ENCODE measurements at regions not wholly inside any gene's neighbourhood (a gene's known extent, or its start where the extent isn't known, plus 50 kb on each side); places are given as distances from the start of the nearest gene placed in this dataset.

- no peaks in the 10 kb centered on the region for H3K4me1 ChIP-seq
- peaks cover 3% of the 10 kb centered on the region for H3K9me3 ChIP-seq
- H3K27me3 ChIP-seq (ENCODE audit: insufficient read depth in 3 of 3, low read length in 2 of 3), result no peaks in the 10 kb centered on the region
- no peak for DNase-seq
- no peak for ATAC-seq
- no peaks in the 10 kb centered on the region for H3K36me3 ChIP-seq (ENCODE audit: insufficient read depth in 1 of 2, low read depth in 1 of 2)
- H3K27ac ChIP-seq, result no peak overlapping the region
- intact Hi-C loops (cut with DNase I), result no loop called here
- TF ChIP-seq, protein P1, sequence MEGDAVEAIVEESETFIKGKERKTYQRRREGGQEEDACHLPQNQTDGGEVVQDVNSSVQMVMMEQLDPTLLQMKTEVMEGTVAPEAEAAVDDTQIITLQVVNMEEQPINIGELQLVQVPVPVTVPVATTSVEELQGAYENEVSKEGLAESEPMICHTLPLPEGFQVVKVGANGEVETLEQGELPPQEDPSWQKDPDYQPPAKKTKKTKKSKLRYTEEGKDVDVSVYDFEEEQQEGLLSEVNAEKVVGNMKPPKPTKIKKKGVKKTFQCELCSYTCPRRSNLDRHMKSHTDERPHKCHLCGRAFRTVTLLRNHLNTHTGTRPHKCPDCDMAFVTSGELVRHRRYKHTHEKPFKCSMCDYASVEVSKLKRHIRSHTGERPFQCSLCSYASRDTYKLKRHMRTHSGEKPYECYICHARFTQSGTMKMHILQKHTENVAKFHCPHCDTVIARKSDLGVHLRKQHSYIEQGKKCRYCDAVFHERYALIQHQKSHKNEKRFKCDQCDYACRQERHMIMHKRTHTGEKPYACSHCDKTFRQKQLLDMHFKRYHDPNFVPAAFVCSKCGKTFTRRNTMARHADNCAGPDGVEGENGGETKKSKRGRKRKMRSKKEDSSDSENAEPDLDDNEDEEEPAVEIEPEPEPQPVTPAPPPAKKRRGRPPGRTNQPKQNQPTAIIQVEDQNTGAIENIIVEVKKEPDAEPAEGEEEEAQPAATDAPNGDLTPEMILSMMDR (IDR thresholded peaks at IDR 0.05), result no peak
- H3K4me3 ChIP-seq, result no peak overlapping the region
These were observed 65.5 kb downstream of the VCX2 start for GRCh38 chrX:8105531-8105930.

DNA sequence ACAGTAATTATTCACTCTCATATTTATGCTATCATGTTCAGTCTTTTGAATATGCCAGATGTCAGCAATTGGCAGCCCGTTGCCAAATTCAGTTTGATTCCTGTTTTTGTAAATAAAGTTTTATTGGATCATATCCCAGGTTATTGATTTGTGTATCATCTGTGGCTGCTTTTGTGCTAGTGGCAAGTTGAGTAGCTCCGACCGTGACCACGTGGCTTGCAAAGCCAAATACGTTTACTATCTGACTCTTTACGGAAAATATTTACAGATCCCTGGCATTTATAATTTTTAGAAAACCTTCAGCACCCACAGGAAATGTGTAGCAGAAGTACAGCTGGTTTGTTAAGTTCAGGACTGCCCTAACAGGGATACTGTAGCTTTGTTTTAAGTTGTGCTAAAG lies 67.4 kb downstream of the VCX2 start:
- ATAC-seq (no peak), DNase-seq (no peak)
- no peaks in the 10 kb centered on the region for H3K4me1 ChIP-seq
- intact Hi-C loops (cut with DNase I), result no loop called here
- TF ChIP-seq, protein P1 (IDR thresholded peaks at IDR 0.05), result no peak
- no peak overlapping the region for H3K4me3 ChIP-seq
- no peaks in the 10 kb centered on the region for H3K36me3 ChIP-seq (ENCODE audit: insufficient read depth in 1 of 2, low read depth in 1 of 2)
- 80 to 84% (median 83%) methylated on average over 6 of the region's 6 CpGs for WGBS, 3 donors
- no peaks in the 10 kb centered on the region for H3K27me3 ChIP-seq (ENCODE audit: insufficient read depth in 3 of 3, low read length in 2 of 3)
- peaks cover 3% of the 10 kb centered on the region for H3K9me3 ChIP-seq
- H3K27ac ChIP-seq, result no peak overlapping the region

DNA sequence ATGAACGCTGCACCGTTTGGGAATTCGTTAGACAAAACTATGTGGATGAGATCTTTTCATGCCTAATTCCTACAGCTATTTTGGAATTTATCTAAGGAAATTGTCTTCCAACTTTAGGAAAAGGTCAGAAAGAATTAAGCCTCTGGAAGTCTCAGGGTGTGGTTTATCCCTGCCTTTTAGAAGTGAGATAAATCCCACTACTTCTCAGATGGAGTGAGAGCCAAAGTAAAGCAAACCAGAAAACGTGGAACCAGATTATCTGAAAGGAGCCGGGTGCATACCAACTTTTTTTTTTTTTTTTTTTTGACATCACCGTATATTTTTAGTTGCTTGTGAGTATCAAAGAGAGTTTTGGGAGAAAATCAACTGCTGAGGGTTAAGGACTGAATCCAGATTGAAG lies 79.6 kb downstream of the VCX2 start:
- Histone ChIP-seq H3K4me3 (no peak overlapping the region), H3K27ac (no peak overlapping the region), H3K9me3 (no peaks in the 10 kb centered on the region), H3K36me3 (ENCODE audit: insufficient read depth in 1 of 2, low read depth in 1 of 2) (no peaks in the 10 kb centered on the region), H3K27me3 (ENCODE audit: insufficient read depth in 3 of 3, low read length in 2 of 3) (no peaks in the 10 kb centered on the region), H3K4me1 (no peaks in the 10 kb centered on the region)
- ATAC-seq, result no peak
- intact Hi-C loops (cut with DNase I), result no loop called here
- WGBS, 3 donors, result 42 to 58% (median 51%) methylated on average over 6 of the region's 6 CpGs
- DNase-seq, result no peak
- TF ChIP-seq, protein P1 (IDR thresholded peaks at IDR 0.05), result no peak

DNA sequence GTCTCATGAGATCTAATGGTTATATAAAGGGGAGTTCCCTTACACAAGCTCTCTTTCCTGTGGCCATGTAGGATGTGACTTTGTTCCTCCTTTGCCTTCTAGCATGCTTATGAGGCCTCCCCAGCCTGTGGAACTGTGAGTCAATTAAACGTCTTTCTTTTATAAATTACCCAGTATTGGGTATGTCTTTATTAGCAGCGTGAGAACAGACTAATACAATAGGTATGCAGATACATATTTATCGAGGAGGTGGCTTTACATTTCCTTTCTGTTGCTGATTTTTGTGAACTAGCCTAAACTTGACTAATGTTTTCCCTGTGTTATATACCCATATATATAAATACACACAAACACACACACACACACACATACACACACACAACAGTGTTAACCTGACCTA lies 80.2 kb downstream of the VCX2 start:
- Histone ChIP-seq H3K27ac (no peak overlapping the region), H3K36me3 (ENCODE audit: insufficient read depth in 1 of 2, low read depth in 1 of 2) (no peaks in the 10 kb centered on the region), H3K4me3 (no peak overlapping the region), H3K9me3 (no peaks in the 10 kb centered on the region), H3K27me3 (ENCODE audit: insufficient read depth in 3 of 3, low read length in 2 of 3) (no peaks in the 10 kb centered on the region), H3K4me1 (no peaks in the 10 kb centered on the region)
- intact Hi-C loops (cut with DNase I), result no loop called here
- DNase-seq (no peak), ATAC-seq (no peak)
- TF ChIP-seq, protein P1 (IDR thresholded peaks at IDR 0.05), result no peak
- 75 to 80% (median 80%) methylated on average over 3 of the region's 3 CpGs for WGBS, 3 donors

DNA sequence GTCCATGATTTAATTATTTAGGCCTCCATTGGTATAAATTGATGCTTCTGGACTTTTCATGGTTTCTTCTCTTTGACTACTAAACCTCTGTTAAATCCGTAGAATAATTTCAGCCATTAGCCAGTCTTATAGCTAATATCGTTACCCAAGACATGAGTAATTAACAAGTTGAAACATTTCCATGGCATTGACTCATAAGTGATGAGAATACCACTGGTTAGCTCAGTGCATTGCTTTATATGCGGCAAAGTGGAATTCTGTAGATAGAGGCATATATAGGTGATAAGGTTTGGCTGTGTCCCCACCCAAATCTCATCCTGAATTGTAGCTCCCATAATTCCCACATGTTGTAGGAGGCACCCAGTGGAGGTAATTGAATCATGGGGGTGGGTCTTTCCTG lies 80.6 kb downstream of the VCX2 start:
- 95 to 98% (median 97%) methylated on average over 3 of the region's 3 CpGs for WGBS, 3 donors
- Histone ChIP-seq H3K36me3 (ENCODE audit: insufficient read depth in 1 of 2, low read depth in 1 of 2) (no peaks in the 10 kb centered on the region), H3K4me1 (no peaks in the 10 kb centered on the region), H3K27ac (no peak overlapping the region), H3K4me3 (no peak overlapping the region), H3K27me3 (ENCODE audit: insufficient read depth in 3 of 3, low read length in 2 of 3) (no peaks in the 10 kb centered on the region), H3K9me3 (no peaks in the 10 kb centered on the region)
- ATAC-seq (no peak), DNase-seq (no peak)
- intact Hi-C loops (cut with DNase I), result no loop called here
- TF ChIP-seq, protein P1 (IDR thresholded peaks at IDR 0.05), result no peak
